Caco-2 (cell line): ENCODE measurements at regions not wholly inside any gene's neighbourhood (a gene's known extent, or its start where the extent isn't known, plus 50 kb on each side); places are given as distances from the start of the nearest gene placed in this dataset.

ENCODE experiments used
- BruUV-seq: library from RNA; stranded (reverse); fragments of 400-500 nt; replicated peaks from 2 replicates; lab custom pipeline; 2021; lab: Mats Ljungman, UMichigan
- CTCF ChIA-PET: fragments of 300-600 bp; sonication (Branson Sonifier 250); formaldehyde crosslinking; loops from one replicate; lab custom pipeline; 2022; ENCODE audit warnings: antibody characterized with exemption; lab: Charles Lee
- POLR2A ChIA-PET: fragments of 300-600 bp; sonication (Branson Sonifier 250); formaldehyde crosslinking; loops from one replicate; lab custom pipeline; 2022; ENCODE audit warnings: antibody characterized with exemption; lab: Charles Lee
- DNase-seq, 2 experiments: peaks; one replicate each; pipeline versions ENCODE4 v3.0.0 to v3.0.0-alpha.2; 2020 to 2022
- H3K27me3 ChIP-seq: replicated peaks from 2 replicates; pipeline ENCODE4 v1.6.0; 2011; ENCODE audit warnings: low read length; ENCODE audit not compliant: control insufficient read depth, insufficient read depth
- H3K36me3 ChIP-seq: 2 replicates; pipeline ENCODE4 v1.5.1; 2011; ENCODE audit warnings: low read length; ENCODE audit not compliant: control insufficient read depth, insufficient read depth
- H3K4me1 ChIP-seq: fragments of 250-450 bp; sonication (Bioruptor Pico); 2 replicates; pipeline ENCODE4 v1.5.1; 2020; ENCODE audit warnings: mild to moderate bottlenecking
- H3K4me3 ChIP-seq: 2 replicates; pipeline ENCODE4 v1.5.1; 2011; ENCODE audit warnings: low read depth, mild to moderate bottlenecking, control low read depth, low read length
- H3K9me3 ChIP-seq: fragments of 250-450 bp; sonication (Bioruptor Pico); 2 replicates; pipeline ENCODE4 v1.5.1; 2020; ENCODE audit warnings: mild to moderate bottlenecking, moderate library complexity
- H3K27ac Mint-ChIP-seq: one replicate; pipeline ENCODE4 v1.8.0; 2022; ENCODE audit warnings: mixed read lengths; ENCODE audit not compliant: unreplicated experiment
- H3K27me3 Mint-ChIP-seq: one replicate; pipeline ENCODE4 v1.8.0; 2022; ENCODE audit warnings: mixed read lengths; ENCODE audit not compliant: insufficient read depth, unreplicated experiment
- H3K36me3 Mint-ChIP-seq: one replicate; pipeline ENCODE4 v1.8.0; 2022; ENCODE audit warnings: mild to moderate bottlenecking, mixed read lengths; ENCODE audit not compliant: insufficient read depth, unreplicated experiment
- H3K4me1 Mint-ChIP-seq: one replicate; pipeline ENCODE4 v1.8.0; 2022; ENCODE audit warnings: low read depth, mixed read lengths; ENCODE audit not compliant: unreplicated experiment
- H3K4me3 Mint-ChIP-seq: one replicate; pipeline ENCODE4 v1.8.0; 2022; ENCODE audit warnings: mild to moderate bottlenecking, moderate library complexity, mixed read lengths; ENCODE audit not compliant: unreplicated experiment
- H3K9me3 Mint-ChIP-seq: one replicate; pipeline ENCODE4 v1.8.0; 2022; ENCODE audit warnings: mixed read lengths; ENCODE audit not compliant: unreplicated experiment
- intact Hi-C: fragments of 100-400 bp; cut with micrococcal nuclease; formaldehyde crosslinking; loops from one replicate; pipeline ENCODE4 v1.10.0; 2022; ENCODE audit not compliant: unreplicated experiment
- TF ChIP-seq, protein P1 (sequence below), 2 experiments: fragments of 200-600 bp in 1 of 2; IDR thresholded peaks; 1 replicate in 1 of 2; 2 replicates in 1 of 2; pipeline versions ENCODE4 v1.5.1 to v1.8.0; 2011 to 2022; ENCODE audit warnings: antibody characterized with exemption in 1 of 2, control low read depth in 1 of 2, inconsistent platforms in 1 of 2, low read depth in 1 of 2, low read length in 1 of 2, mild to moderate bottlenecking in 1 of 2, moderate library complexity in 1 of 2; ENCODE audit not compliant: insufficient read depth in 1 of 2, severe bottlenecking in 1 of 2, unreplicated experiment in 1 of 2

DNA sequence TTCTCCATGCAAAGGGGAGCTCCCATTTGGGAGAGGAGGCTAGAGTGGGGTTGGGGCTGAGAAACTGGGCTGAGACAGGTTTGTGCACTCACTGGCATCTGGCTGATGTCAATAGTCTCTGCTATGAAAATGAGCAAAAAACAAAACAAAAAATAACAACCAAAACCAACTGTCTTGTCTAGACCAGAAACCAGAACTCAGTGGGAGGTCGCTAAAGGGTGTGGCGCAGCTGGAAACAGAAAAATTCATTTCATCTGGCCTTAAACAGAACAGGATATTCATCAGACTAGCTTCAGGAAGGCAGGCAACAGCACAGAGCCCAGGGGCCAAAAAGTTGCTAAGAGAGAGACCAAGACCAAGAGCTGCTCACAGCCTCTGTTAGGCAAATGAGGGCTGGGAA lies 126.1 kb downstream of the THNSL2 start:
- ChIA-PET CTCF (no interaction called here), POLR2A (no interaction called here)
- Mint-ChIP-seq H3K9me3 (peaks cover 9% of the 10 kb centered on the region), H3K36me3 (no peaks in the 10 kb centered on the region), H3K27me3 (peaks cover 10% of the 10 kb centered on the region), H3K27ac (no peak overlapping the region), H3K4me3 (no peak overlapping the region), H3K4me1 (no peaks in the 10 kb centered on the region)
- no TSS peak for BruUV-seq
- Histone ChIP-seq H3K4me3 (no peak overlapping the region), H3K4me1 (no peaks in the 10 kb centered on the region), H3K27me3 (no peaks in the 10 kb centered on the region), H3K9me3 (no peaks in the 10 kb centered on the region), H3K36me3 (no peaks in the 10 kb centered on the region)
- DNase-seq = no peak
- TF ChIP-seq, protein P1, sequence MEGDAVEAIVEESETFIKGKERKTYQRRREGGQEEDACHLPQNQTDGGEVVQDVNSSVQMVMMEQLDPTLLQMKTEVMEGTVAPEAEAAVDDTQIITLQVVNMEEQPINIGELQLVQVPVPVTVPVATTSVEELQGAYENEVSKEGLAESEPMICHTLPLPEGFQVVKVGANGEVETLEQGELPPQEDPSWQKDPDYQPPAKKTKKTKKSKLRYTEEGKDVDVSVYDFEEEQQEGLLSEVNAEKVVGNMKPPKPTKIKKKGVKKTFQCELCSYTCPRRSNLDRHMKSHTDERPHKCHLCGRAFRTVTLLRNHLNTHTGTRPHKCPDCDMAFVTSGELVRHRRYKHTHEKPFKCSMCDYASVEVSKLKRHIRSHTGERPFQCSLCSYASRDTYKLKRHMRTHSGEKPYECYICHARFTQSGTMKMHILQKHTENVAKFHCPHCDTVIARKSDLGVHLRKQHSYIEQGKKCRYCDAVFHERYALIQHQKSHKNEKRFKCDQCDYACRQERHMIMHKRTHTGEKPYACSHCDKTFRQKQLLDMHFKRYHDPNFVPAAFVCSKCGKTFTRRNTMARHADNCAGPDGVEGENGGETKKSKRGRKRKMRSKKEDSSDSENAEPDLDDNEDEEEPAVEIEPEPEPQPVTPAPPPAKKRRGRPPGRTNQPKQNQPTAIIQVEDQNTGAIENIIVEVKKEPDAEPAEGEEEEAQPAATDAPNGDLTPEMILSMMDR (IDR thresholded peaks at IDR 0.05; ENCODE audit: insufficient read depth in 1 of 2, low read depth in 1 of 2, low read length in 1 of 2, severe bottlenecking in 1 of 2, unreplicated experiment in 1 of 2) = no peak
- intact Hi-C loops = no loop called here

DNA sequence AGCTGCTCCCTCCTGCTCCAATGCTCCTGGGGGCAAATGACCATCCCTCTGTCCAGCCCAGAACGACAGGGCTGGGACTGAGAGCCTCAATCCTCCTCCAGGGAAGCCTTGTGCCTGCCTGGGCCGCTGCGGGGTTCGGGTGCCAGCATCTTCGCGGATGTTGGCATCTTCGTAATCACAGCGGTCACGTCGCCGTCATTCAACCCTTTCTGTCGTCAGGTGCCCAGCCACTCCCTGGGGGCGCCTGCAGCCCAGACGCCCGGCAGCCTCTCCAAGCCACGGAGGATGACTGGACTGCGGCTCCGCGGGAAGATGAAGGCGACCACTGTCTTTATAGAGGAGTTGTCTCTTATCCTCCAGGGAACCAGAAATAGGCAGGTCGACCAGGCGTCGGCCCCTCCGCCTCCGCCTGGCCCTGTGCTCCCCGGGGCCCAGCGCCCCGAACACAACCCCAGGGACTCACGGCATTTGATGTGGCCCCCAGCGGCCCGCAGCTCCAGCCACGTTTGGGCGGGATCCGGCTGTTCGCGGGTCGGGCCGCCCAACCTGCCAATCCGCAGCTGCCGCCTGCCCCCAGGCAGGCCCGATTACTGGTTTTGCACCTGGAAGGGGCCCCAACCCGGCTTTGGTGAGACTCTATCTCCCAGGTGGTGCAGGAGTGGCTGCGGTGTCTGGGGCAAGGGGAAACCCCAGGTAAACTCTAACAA lies 113.9 kb downstream of the THNSL2 start:
- intact Hi-C loops = no loop called here
- no peaks in the 10 kb centered on the region for H3K27me3 Mint-ChIP-seq
- H3K27ac Mint-ChIP-seq = no peak overlapping the region
- H3K4me1 ChIP-seq = peaks cover 11% of the 10 kb centered on the region
- no TSS peak for BruUV-seq
- ChIA-PET CTCF (no interaction called here), POLR2A (no interaction called here)
- H3K9me3 Mint-ChIP-seq = no peaks in the 10 kb centered on the region
- TF ChIP-seq, protein P1 (IDR thresholded peaks at IDR 0.05; ENCODE audit: insufficient read depth in 1 of 2, low read depth in 1 of 2, low read length in 1 of 2, severe bottlenecking in 1 of 2, unreplicated experiment in 1 of 2) = no peak
- no peak for DNase-seq
- H3K36me3 Mint-ChIP-seq = no peaks in the 10 kb centered on the region
- H3K4me3 Mint-ChIP-seq = no peak overlapping the region
- no peak overlapping the region for H3K4me3 ChIP-seq
- H3K4me1 Mint-ChIP-seq = peaks cover 12% of the 10 kb centered on the region
- no peaks in the 10 kb centered on the region for H3K36me3 ChIP-seq
- H3K27me3 ChIP-seq = no peaks in the 10 kb centered on the region
- H3K9me3 ChIP-seq = no peaks in the 10 kb centered on the region

DNA sequence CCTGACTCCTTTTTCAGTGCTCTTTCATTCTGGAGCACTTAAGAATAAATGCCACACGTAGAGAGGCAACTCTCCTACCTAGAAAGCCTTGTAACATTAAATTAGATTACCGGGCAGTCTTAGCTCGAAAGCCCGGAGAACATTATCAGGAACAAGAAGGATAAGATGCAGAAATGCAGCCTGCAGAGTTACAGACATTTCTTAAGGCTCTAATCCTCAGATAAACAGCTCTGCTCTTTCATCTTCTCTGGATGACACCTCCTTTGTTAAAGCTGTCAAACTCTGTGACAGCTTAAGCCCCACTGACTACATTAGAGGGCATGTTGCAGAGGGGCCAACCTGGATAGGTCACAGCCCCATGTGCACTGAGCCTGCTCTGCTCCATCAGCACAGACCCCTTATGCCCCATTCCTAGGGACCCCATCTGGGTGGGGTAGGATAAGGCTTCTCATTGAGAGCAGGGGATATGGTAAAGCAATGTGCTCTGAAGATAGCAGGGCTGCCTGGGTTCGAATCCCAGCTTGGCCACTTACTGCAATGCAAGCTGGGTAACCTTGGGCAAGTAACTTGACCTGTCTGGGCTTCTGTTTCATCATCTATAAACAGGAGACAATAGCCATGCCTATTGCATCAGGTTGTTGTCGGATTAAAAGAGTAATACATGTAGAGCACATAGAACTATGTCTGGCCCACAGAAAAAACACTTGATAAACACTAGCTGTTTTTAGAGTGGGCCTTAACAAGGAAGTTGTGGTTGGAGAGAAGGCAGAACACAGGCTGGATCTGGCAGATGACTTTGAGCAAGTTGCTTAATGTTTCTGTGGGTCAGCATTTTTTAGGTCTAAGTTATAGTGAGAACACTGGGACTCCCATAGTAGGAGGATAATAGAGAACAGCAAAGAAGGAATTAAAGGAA lies 111.4 kb downstream of the THNSL2 start:
- Mint-ChIP-seq H3K4me3 (peak overlapping the region; percentile 16), H3K36me3 (no peaks in the 10 kb centered on the region), H3K9me3 (no peaks in the 10 kb centered on the region), H3K27me3 (peaks cover 4% of the 10 kb centered on the region), H3K27ac (no peak overlapping the region), H3K4me1 (peaks cover 12% of the 10 kb centered on the region)
- CTCF ChIA-PET = interaction anchor here (0.7 to 1.4 kb wide), 4 partner anchors 29 to 90 kb away, joined by 3 to 6 read pairs (median 4); no protein-coding TSS in a partner anchor
- Histone ChIP-seq H3K4me3 (no peak overlapping the region), H3K36me3 (no peaks in the 10 kb centered on the region), H3K9me3 (no peaks in the 10 kb centered on the region), H3K27me3 (no peaks in the 10 kb centered on the region), H3K4me1 (peaks cover 11% of the 10 kb centered on the region)
- intact Hi-C loops = loop anchor here (1.0 kb wide), 1 partner anchor 49 kb away; no protein-coding TSS in a partner anchor
- TF ChIP-seq, protein P1 (IDR thresholded peaks at IDR 0.05; ENCODE audit: insufficient read depth in 1 of 2, low read depth in 1 of 2, low read length in 1 of 2, severe bottlenecking in 1 of 2, unreplicated experiment in 1 of 2) = no peak
- DNase-seq = peak; percentile 60 to 73
- BruUV-seq = no TSS peak
- POLR2A ChIA-PET = no interaction called here
